Heart left ventricle (tissue), 13 donors: ENCODE measurements at regions not wholly inside any gene's neighbourhood (a gene's known extent, or its start where the extent isn't known, plus 50 kb on each side); places are given as distances from the start of the nearest gene placed in this dataset.

Experiments
- CTCF ChIP-seq, 12 donors: fragments of 200-600 bp; sonication (generic) in 4 of 12; IDR thresholded peaks; one replicate each; pipeline versions ENCODE4 v1.5.0 to v1.8.0; 2018 to 2022; ENCODE audit warnings: antibody characterized with exemption in 12 of 12, mild to moderate bottlenecking in 5 of 12
- POLR2A ChIP-seq, 2 donors: fragments of 450-650 bp; IDR thresholded peaks; one replicate each; pipeline ENCODE4 v1.6.1; 2017; ENCODE audit warnings: antibody characterized with exemption in 2 of 2, mild to moderate bottlenecking in 2 of 2, moderate library complexity in 2 of 2
- donor health status: ischemic (EF 13 %, LVEDD 7.1; RV severe dilation, severe dysfunction).
- donor health status: DM: no; HTN: yes; CAD: no.
- donor health status: DM: no; HTN: no; CAD: no.
- donor health status: ischemic (EF 25% LVEDD 6.9; RV normal size, moderate dysfunction).
- donor health status: ischemic (EF 25% LVEDD 5.7; RV mildly dilated, moderate dysfunction).
- donor health status: ischemic (EF 35%, LVEDD 5.7; RV mildly dilated, moderate dysfunction).
- donor health status: nonischemic (EF 11% LVEDD 7.7; RV severe dilation, severe dysfunction).
- donor health status: DM: yes; HTN: yes; CAD: no.
- donor health status: PGD.
- donor health status: ischemic (EF 29% LVEDD 5.4; RV normal size, mild dysfunction).
- donor health status: nonischemic (EF 23%, LVEDD 6.1; RV moderate dilation, normal function).

GRCh38 chrX:28205905-28206304, 224.7 kb upstream of the DCAF8L1 start:
- TF ChIP-seq CTCF (IDR thresholded peaks at IDR 0.05), result no peak
- no peak for TF ChIP-seq POLR2A (IDR thresholded peaks at IDR 0.05)
